ENCODE measurements at regions not wholly inside any gene's neighbourhood (a gene's known extent, or its start where the extent isn't known, plus 50 kb on each side); places are given as distances from the start of the nearest gene placed in this dataset.

GRCh38 chr18:33863912-33864311, 285.9 kb downstream of the ASXL3 start:
- no peak for DNase-seq
- no peaks in the 10 kb centered on the region for H3K27me3 ChIP-seq
- no peak overlapping the region for H3K4me3 ChIP-seq
- TF ChIP-seq, protein P1, sequence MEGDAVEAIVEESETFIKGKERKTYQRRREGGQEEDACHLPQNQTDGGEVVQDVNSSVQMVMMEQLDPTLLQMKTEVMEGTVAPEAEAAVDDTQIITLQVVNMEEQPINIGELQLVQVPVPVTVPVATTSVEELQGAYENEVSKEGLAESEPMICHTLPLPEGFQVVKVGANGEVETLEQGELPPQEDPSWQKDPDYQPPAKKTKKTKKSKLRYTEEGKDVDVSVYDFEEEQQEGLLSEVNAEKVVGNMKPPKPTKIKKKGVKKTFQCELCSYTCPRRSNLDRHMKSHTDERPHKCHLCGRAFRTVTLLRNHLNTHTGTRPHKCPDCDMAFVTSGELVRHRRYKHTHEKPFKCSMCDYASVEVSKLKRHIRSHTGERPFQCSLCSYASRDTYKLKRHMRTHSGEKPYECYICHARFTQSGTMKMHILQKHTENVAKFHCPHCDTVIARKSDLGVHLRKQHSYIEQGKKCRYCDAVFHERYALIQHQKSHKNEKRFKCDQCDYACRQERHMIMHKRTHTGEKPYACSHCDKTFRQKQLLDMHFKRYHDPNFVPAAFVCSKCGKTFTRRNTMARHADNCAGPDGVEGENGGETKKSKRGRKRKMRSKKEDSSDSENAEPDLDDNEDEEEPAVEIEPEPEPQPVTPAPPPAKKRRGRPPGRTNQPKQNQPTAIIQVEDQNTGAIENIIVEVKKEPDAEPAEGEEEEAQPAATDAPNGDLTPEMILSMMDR (IDR thresholded peaks at IDR 0.05) = no peak
- no peak for TF ChIP-seq POLR2A (IDR thresholded peaks at IDR 0.05)
- no peaks in the 10 kb centered on the region for H3K4me1 ChIP-seq
- H3K27ac ChIP-seq = no peak overlapping the region
- H3K9me3 ChIP-seq = peaks cover 0 to 13% (median 2%) of the 10 kb centered on the region in 4 donors
- H3K36me3 ChIP-seq = no peaks in the 10 kb centered on the region

DNA sequence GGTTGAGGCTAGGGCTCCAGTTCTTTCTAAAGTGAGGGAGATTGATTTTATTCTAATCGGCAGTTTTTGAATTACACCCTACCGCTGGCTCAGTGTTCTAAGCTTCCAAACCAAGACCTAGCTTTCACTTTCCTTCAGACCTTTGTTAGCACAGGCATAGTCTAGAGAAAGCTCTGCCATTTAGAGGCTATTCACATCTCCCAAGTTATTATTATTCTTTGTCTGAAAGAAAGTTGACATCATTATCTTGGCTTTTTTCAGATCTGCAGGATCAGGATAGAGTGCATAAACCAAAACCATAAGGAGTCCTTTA, 276.8 kb downstream of the ASXL3 start:
- H3K36me3 ChIP-seq = no peaks in the 10 kb centered on the region
- no peaks in the 10 kb centered on the region for H3K27me3 ChIP-seq
- H3K4me1 ChIP-seq = no peaks in the 10 kb centered on the region
- no peak overlapping the region for H3K4me3 ChIP-seq
- no peak overlapping the region for H3K27ac ChIP-seq
- no peak for DNase-seq
- TF ChIP-seq, protein P1 (IDR thresholded peaks at IDR 0.05) = no peak
- no peak for TF ChIP-seq POLR2A (IDR thresholded peaks at IDR 0.05)
- H3K9me3 ChIP-seq = no peaks in the 10 kb centered on the region

DNA sequence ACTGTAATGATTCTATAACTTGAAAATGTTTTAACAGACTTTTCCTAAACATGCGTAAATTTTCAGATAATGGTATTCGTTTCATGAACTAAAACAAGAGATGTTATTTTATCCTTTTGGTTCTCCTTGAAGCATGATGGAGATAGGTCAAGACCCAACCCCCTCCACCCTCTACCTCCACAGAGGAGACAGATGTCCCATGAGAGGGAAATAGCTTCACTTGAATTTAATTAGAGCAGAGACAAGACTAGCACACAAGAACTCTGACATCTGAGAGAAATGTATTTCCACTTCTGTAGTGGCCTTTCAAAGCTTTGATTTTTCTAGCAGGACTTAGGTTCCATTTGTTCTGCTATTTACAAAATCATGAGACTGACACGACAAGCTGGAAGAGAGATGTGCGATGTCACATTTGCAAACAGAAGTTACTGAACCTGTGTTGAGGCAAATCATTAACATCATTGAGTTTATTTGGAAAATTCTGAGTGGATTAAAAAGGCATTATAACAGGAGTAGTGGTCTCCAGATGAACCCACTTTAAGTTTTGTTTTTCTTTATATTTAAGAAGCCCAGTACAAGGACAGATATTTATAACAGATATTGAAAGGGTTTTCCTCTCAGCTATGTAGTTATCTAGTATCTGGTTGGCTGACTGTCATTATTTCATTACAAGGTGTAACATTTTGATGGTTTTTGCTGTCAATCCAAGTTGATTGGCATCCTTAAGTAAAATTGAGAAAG, 276.2 kb downstream of the ASXL3 start:
- no peak overlapping the region for H3K27ac ChIP-seq
- H3K9me3 ChIP-seq = no peaks in the 10 kb centered on the region
- TF ChIP-seq, protein P1 (IDR thresholded peaks at IDR 0.05) = no peak
- no peak for TF ChIP-seq POLR2A (IDR thresholded peaks at IDR 0.05)
- DNase-seq = no peak
- H3K4me3 ChIP-seq = no peak overlapping the region
- H3K27me3 ChIP-seq = no peaks in the 10 kb centered on the region
- no peaks in the 10 kb centered on the region for H3K4me1 ChIP-seq
- H3K36me3 ChIP-seq = no peaks in the 10 kb centered on the region

DNA sequence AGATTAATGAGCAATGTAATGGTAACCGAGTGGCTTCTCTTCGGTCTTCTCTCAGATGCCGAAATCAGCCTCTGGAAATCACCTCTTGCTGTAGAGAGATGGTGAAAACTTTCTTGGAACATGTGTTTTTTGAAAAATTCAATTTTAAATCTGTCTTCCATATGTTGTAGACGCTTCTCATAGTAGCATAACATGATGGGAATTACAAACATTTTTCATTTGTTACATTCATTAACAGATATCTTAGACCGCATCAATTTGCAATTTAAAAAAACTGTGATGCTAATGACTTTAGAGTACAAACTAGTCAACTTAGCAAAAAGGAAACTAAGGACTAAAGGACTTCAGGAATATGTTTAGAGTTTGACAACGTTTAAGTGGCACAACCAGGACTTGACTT, 275.2 kb downstream of the ASXL3 start:
- H3K36me3 ChIP-seq = no peaks in the 10 kb centered on the region
- no peak overlapping the region for H3K4me3 ChIP-seq
- no peaks in the 10 kb centered on the region for H3K4me1 ChIP-seq
- no peaks in the 10 kb centered on the region for H3K9me3 ChIP-seq
- no peak overlapping the region for H3K27ac ChIP-seq
- H3K27me3 ChIP-seq = no peaks in the 10 kb centered on the region
- no peak for DNase-seq
- TF ChIP-seq, protein P1 (IDR thresholded peaks at IDR 0.05) = no peak
- no peak for TF ChIP-seq POLR2A (IDR thresholded peaks at IDR 0.05)

DNA sequence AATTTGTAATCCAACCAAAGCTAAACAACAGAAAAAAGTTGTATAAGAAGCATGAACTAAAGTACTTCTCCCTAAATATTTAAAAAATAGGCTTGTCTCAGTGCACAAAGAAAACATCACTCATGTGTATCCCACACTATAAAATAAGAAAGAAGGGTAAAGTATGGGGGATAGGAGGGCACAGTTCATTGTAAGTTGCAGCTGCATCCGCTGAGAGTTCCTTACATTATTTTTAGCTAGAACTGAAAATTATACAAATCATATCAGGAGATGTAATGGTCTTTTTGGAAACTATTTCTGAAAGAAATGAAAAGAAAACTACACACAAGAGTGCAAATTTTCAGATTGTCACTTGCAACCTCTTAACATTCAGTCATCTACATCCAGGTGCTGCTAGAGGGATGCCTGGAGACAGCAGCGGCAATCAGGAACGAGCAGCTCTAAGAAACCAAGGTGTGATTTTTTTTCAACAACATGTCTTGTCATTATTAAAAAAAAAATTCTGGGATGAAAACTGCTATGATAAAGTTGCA, 273.6 kb downstream of the ASXL3 start:
- Histone ChIP-seq H3K36me3 (no peaks in the 10 kb centered on the region), H3K4me1 (no peaks in the 10 kb centered on the region), H3K27ac (no peak overlapping the region), H3K27me3 (no peaks in the 10 kb centered on the region), H3K9me3 (no peaks in the 10 kb centered on the region), H3K4me3 (no peak overlapping the region)
- no peak for DNase-seq
- TF ChIP-seq POLR2A (IDR thresholded peaks at IDR 0.05) = no peak
- TF ChIP-seq, protein P1 (IDR thresholded peaks at IDR 0.05) = no peak

Measured in Peyer's patch (tissue), 4 donors.